Epidermal melanocyte (primary cell): ENCODE measurements at regions not wholly inside any gene's neighbourhood (a gene's known extent, or its start where the extent isn't known, plus 50 kb on each side); places are given as distances from the start of the nearest gene placed in this dataset.

Experiments used
- DNase-seq: peaks from one replicate; pipeline ENCODE4 v3.0.0; 2011; ENCODE audit warnings: low spot score; ENCODE audit not compliant: insufficient read length

DNA sequence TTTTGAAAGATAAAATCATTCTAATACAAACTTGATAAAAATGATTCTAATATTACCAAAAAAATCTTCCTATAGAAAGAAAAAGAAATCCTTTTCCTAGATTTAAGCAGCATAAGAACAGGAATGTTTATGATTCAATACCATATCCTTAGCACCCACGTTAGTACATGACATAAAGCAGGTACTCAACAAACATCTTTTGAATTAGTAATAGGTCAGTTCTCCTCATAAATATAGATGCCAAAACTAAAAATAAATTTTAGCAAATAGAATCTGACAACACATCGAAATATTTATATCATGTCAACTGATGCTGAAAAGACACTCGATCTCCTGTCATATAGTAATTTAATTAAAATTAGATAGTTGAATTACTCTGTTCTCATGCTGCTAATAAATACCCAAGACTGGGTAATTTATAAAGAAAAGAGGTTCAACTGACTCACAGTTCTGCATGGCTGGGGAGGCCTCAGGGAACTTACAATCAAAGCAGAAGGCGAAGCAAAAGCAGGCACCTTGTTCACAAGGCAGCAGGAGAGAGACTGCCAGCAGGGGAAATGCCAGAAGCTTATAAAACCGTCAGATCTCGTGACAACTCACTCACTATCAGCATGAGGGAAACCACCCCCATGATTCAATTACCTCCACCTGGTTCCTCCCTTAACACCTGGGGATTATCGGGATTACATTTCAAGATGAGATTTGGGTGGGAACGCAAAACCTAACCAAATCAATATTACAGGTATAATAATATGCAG lies 191.8 kb downstream of the HTR7 start:
- no peak for DNase-seq

DNA sequence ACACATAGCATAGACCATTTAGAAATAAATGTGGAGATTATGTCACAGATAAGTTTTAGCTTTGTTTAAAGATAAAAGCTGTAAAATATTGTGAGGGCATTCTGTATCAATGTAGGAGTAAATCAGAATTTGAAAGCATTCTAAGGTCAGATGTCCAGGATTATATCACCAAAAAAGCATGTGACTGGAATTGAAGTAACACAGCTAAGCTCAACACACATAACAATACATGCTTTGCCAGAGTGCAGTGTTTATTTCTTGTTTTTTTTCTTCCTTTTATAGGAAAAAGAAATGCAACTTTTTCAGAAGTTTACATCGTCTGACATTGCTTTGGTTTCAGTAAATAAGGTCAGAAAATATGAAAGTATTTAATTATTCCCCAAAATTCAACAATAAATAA lies 183.4 kb downstream of the HTR7 start:
- no peak for DNase-seq

DNA sequence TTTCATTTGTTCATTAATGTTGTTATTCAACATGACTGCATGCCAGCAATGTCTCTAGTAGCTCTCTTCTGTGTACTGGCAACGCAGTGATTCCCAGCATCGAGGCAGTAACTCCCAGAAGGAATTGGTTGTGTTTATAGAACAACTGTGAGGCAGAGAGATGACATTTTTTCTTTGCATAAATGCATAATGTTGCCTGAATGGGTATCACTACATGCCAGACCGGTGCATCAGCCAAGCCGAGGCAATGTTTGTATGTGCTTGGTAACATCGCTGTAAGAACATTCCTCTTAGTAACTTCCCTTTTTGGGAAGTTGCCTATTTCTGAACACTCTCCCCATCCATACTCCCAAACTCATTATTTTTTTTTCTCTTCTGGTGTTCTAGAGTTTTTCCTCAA lies 182.9 kb downstream of the HTR7 start:
- no peak for DNase-seq

DNA sequence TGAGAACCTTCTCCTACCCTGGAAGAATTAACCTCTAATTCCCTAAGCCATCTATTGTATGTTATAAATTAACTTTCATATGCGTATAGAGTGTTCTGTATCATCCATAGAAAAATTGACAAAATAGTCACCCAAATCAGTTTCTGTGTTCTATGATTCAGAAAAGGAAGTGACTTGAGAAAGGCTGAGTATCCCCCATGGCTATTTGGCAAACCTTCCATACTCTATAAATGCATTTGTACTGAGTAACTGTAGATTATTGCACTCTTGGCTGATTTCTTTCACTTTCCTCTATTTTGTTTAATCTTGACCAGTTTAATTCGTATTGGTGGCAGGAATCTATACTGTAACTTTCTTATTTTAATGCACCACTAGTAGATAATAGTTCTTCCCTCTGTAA lies 182.2 kb downstream of the HTR7 start:
- DNase-seq = no peak
